ENCODE measurements at regions not wholly inside any gene's neighbourhood (a gene's known extent, or its start where the extent isn't known, plus 50 kb on each side); places are given as distances from the start of the nearest gene placed in this dataset.

GRCh38 chrY:19816053-19816823, 71.7 kb upstream of the KDM5D start:
- TF ChIP-seq YY1 (IDR thresholded peaks at IDR 0.05; ENCODE audit: insufficient read depth, insufficient read length), result no peak
- TF ChIP-seq SUZ12 (IDR thresholded peaks at IDR 0.05; ENCODE audit: extremely low read depth, insufficient read depth, insufficient read length), result no peak
